ENCODE measurements at regions not wholly inside any gene's neighbourhood (a gene's known extent, or its start where the extent isn't known, plus 50 kb on each side); places are given as distances from the start of the nearest gene placed in this dataset.

DNA sequence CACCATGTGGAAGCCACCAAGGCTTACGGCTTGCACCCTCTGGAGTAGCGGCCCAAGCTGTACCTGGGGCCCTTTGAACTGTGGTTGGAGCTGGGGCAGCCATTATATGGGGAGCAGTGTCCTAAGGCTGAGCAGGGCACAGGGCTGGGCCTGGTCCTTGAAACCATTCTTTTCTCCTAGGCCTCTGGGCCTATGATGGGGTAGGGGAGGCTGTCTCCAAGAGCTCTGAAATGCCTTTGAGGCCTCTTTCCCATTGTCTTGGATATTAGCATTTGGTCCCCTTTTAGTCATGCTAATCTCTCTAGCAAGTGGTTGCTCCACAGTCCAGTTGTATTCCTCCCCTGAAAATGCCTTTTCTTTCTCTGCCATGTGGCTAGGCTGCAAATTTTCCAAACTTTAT, 96.4 kb upstream of the ARX start:
- H3K27me3 Mint-ChIP-seq (ENCODE audit: low read depth) = no peaks in the 10 kb centered on the region; the same call in 1 of the 2 replicates
- DNase-seq (ENCODE audit: low spot score) (no peak), ATAC-seq (peak; percentile 81)
- POLR2A ChIA-PET = no interaction called here
- TF ChIP-seq SP1 (CRISPR knock-in tag; conservative IDR thresholded peaks at IDR 0.05) (no peak), PRRX2 (CRISPR knock-in tag; IDR thresholded peaks at IDR 0.05) (no peak), E2F1 (CRISPR knock-in tag; IDR thresholded peaks at IDR 0.05) (no peak), OVOL2 (CRISPR knock-in tag; IDR thresholded peaks at IDR 0.05; ENCODE audit: borderline replicate concordance) (no peak), EMX1 (CRISPR knock-in tag; IDR thresholded peaks at IDR 0.05) (no peak), ERG (CRISPR knock-in tag; IDR thresholded peaks at IDR 0.05) (no peak)
- no peak overlapping the region for H3K4me3 Mint-ChIP-seq
- peaks cover 34% of the 10 kb centered on the region for H3K9me3 Mint-ChIP-seq
- no peak overlapping the region for H3K27ac Mint-ChIP-seq
- CTCF ChIA-PET = no interaction called here
- peaks cover 27% of the 10 kb centered on the region for H3K36me3 Mint-ChIP-seq
- H3K4me1 Mint-ChIP-seq = peaks cover 5% of the 10 kb centered on the region; the same call in 1 of the 2 replicates

- Mint-ChIP-seq H3K36me3 (peaks cover 27% of the 10 kb centered on the region), H3K4me1 (peaks cover 20% of the 10 kb centered on the region), H3K27me3 (ENCODE audit: low read depth) (no peaks in the 10 kb centered on the region; the same call in 1 of the 2 replicates), H3K4me3 (no peak overlapping the region), H3K27ac (no peak overlapping the region), H3K9me3 (peaks cover 31% of the 10 kb centered on the region)
- ChIA-PET CTCF (no interaction called here), POLR2A (no interaction called here)
- ATAC-seq (no peak), DNase-seq (ENCODE audit: low spot score) (no peak)
- TF ChIP-seq ZNF425 (CRISPR knock-in tag; conservative IDR thresholded peaks at IDR 0.05) (no peak), NFATC4 (CRISPR knock-in tag; IDR thresholded peaks at IDR 0.05) (no peak), SMAD3 (CRISPR knock-in tag; IDR thresholded peaks at IDR 0.05; ENCODE audit: borderline replicate concordance) (no peak)
- TF ChIP-seq, protein P1, sequence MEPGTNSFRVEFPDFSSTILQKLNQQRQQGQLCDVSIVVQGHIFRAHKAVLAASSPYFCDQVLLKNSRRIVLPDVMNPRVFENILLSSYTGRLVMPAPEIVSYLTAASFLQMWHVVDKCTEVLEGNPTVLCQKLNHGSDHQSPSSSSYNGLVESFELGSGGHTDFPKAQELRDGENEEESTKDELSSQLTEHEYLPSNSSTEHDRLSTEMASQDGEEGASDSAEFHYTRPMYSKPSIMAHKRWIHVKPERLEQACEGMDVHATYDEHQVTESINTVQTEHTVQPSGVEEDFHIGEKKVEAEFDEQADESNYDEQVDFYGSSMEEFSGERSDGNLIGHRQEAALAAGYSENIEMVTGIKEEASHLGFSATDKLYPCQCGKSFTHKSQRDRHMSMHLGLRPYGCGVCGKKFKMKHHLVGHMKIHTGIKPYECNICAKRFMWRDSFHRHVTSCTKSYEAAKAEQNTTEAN (CRISPR knock-in tag; IDR thresholded peaks at IDR 0.05) = no peak
These were observed 92.7 kb upstream of the ARX start for GRCh38 chrX:25108481-25108880.

- H3K27ac Mint-ChIP-seq = peak overlapping the region; percentile 60
- peaks cover 14% of the 10 kb centered on the region for H3K4me1 Mint-ChIP-seq
- DNase-seq (ENCODE audit: low spot score) (no peak), ATAC-seq (peak; percentile 80)
- H3K9me3 Mint-ChIP-seq = peaks cover 3% of the 10 kb centered on the region; the same call in 1 of the 2 replicates
- no peaks in the 10 kb centered on the region for H3K36me3 Mint-ChIP-seq
- no peak overlapping the region for H3K4me3 Mint-ChIP-seq
- no peaks in the 10 kb centered on the region for H3K27me3 Mint-ChIP-seq (ENCODE audit: low read depth)
- ChIA-PET POLR2A (no interaction called here), CTCF (interaction anchor here (0.6 kb wide), 1 partner anchor 38 kb away, joined by 3 read pairs; no protein-coding TSS in a partner anchor)
- TF ChIP-seq NR3C1 (CRISPR knock-in tag; conservative IDR thresholded peaks at IDR 0.05; ENCODE audit: low read depth) (no peak), FOXJ3 (CRISPR knock-in tag; IDR thresholded peaks at IDR 0.05; ENCODE audit: borderline replicate concordance) (no peak), EMX1 (CRISPR knock-in tag; IDR thresholded peaks at IDR 0.05) (no peak), CDX4 (CRISPR knock-in tag; IDR thresholded peaks at IDR 0.05; ENCODE audit: borderline replicate concordance) (no peak), FOXK1 (CRISPR knock-in tag; IDR thresholded peaks at IDR 0.05) (no peak), MYBL2 (CRISPR knock-in tag; IDR thresholded peaks at IDR 0.05) (no peak), ZNF423 (CRISPR knock-in tag; IDR thresholded peaks at IDR 0.05) (no peak), SMAD3 (CRISPR knock-in tag; IDR thresholded peaks at IDR 0.05; ENCODE audit: borderline replicate concordance) (no peak), MXD4 (CRISPR knock-in tag; IDR thresholded peaks at IDR 0.05; ENCODE audit: borderline replicate concordance) (no peak), ETV6 (CRISPR knock-in tag; IDR thresholded peaks at IDR 0.05) (no peak), NR1H2 (CRISPR knock-in tag; IDR thresholded peaks at IDR 0.05) (no peak), USF2 (CRISPR knock-in tag; IDR thresholded peaks at IDR 0.05) (no peak)
- TF ChIP-seq, protein P2, sequence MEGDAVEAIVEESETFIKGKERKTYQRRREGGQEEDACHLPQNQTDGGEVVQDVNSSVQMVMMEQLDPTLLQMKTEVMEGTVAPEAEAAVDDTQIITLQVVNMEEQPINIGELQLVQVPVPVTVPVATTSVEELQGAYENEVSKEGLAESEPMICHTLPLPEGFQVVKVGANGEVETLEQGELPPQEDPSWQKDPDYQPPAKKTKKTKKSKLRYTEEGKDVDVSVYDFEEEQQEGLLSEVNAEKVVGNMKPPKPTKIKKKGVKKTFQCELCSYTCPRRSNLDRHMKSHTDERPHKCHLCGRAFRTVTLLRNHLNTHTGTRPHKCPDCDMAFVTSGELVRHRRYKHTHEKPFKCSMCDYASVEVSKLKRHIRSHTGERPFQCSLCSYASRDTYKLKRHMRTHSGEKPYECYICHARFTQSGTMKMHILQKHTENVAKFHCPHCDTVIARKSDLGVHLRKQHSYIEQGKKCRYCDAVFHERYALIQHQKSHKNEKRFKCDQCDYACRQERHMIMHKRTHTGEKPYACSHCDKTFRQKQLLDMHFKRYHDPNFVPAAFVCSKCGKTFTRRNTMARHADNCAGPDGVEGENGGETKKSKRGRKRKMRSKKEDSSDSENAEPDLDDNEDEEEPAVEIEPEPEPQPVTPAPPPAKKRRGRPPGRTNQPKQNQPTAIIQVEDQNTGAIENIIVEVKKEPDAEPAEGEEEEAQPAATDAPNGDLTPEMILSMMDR (IDR thresholded peaks at IDR 0.05) = no peak
- TF ChIP-seq, protein P3, sequence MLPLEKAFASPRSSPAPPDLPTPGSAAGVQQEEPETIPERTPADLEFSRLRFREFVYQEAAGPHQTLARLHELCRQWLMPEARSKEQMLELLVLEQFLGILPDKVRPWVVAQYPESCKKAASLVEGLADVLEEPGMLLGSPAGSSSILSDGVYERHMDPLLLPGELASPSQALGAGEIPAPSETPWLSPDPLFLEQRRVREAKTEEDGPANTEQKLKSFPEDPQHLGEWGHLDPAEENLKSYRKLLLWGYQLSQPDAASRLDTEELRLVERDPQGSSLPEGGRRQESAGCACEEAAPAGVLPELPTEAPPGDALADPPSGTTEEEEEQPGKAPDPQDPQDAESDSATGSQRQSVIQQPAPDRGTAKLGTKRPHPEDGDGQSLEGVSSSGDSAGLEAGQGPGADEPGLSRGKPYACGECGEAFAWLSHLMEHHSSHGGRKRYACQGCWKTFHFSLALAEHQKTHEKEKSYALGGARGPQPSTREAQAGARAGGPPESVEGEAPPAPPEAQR (CRISPR knock-in tag; IDR thresholded peaks at IDR 0.05) = no peak
These were observed 89.5 kb upstream of the ARX start for GRCh38 chrX:25105221-25105620.

Measured in WTC11 (cell line).